ENCODE measurements at regions not wholly inside any gene's neighbourhood (a gene's known extent, or its start where the extent isn't known, plus 50 kb on each side); places are given as distances from the start of the nearest gene placed in this dataset.
A peak's percentile ranks its signal among the peaks of the same experiment; 100 is the strongest.
"Not testable (repeated sequence)": the region's sequence is repeated elsewhere in the genome, so short reads cannot be mapped to it uniquely, and the experiment has no call there.

- no peak for ATAC-seq
- intact Hi-C loops (cut with micrococcal nuclease), result no loop called here
- DNase-seq, result no peak
Measured at GRCh38 chr6:111925296-111925695, 52.0 kb upstream of the FYN start.

DNA sequence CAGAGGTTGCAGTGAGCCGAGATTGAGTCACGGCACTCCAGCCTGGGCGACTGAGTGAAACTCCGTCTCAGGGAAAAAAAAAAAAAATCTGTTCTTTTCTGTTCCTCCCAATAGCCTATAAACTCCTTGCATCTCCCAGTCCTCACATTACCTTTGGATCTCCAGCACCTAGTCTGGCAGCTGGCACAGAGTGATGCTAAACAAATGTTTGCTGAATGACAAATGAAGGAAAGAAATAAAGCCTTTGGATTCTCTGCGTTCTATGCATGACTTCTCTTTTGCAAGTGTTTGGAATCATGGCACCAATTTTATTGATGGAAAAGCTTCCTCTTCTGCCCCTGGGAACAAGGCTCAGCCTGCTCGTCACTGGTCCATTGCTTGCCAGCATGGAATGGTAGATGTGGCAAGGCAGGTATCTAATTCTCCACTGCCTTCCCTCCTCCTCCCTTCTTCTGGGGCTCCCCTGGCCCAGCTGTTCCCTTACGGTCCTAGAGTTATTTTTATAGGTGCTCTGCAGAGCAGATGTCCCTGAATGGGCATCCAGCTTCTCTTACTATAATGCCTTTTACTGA lies 53.6 kb upstream of the FYN start:
- ATAC-seq (no peak), DNase-seq (no peak)
- intact Hi-C loops (cut with micrococcal nuclease), result no loop called here

DNA sequence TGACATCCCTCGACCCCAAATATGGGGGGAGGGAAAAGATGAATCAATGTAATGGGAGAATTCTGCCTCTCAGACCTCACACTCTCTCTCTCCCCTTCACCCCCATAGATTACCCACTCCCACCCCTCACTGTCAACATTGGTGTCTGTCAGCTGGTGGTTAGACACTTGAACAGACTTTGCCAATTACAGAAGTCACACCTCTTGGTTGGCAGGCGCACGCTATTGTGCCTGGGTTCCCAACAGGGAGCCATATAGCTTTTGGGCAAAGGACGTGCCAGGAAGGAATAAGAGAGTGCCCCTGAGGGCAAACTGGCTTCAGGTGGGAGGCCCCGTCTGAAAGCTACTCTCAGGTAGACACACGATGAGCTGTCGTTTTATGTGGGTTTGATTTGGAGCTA lies 54.1 kb upstream of the FYN start:
- intact Hi-C loops (cut with micrococcal nuclease), result no loop called here
- no peak for ATAC-seq
- no peak for DNase-seq

- ATAC-seq, result no peak
- no peak for DNase-seq
- intact Hi-C loops (cut with micrococcal nuclease), result no loop called here
Measured at GRCh38 chr6:111928139-111928538, 54.9 kb upstream of the FYN start.

- DNase-seq; intact Hi-C loops (cut with micrococcal nuclease); ATAC-seq: not testable (repeated sequence)
Measured at GRCh38 chr6:111934611-111935010, 61.4 kb upstream of the FYN start.

DNA sequence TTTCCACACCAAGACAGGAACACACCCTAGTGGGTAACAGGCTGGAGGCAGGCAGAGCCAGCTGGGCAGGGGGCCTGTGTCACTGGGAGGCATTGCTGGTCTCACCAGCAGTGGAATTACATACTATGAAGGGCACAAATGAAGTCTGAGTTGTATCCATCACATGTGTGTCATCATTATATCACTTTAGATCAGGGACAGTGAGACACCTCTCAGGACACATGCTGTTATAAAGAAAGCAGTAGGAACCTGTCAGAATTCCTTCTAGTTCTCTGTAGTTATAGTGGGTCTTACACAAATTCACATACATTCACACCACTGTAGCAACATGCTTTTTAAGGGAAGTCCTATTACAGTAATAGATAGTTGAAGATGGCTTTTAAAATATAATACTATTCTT lies 63.5 kb upstream of the FYN start:
- DNase-seq (no peak), ATAC-seq (no peak)
- intact Hi-C loops (cut with micrococcal nuclease), result no loop called here

- ATAC-seq, result no peak
- DNase-seq, result no peak
- intact Hi-C loops (cut with micrococcal nuclease), result no loop called here
Measured at GRCh38 chr6:111938710-111939109, 65.5 kb upstream of the FYN start.

- intact Hi-C loops (cut with micrococcal nuclease), result no loop called here
- ATAC-seq (no peak), DNase-seq (no peak)
Measured at GRCh38 chr6:111939902-111940301, 66.7 kb upstream of the FYN start.

DNA sequence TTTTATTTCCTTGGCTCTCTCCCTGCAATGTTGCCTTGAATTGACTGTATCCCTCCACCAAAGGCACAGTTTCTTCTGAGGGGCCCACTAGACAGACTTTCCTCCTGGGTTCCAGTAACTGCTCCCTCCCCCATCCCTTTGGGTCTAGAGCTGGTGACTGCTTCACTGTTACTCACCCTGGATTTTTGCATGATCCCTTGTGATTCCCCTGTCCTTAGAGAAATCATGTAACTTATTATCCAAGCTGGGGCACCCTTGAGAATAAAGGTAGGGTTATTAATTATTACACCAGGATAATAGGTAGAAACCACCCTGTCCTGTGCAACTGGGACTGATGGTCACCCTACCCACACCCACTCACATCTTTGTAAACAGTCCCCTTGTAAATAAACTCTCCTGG lies 67.5 kb upstream of the FYN start:
- intact Hi-C loops (cut with micrococcal nuclease), result no loop called here
- DNase-seq, result no peak
- ATAC-seq, result no peak

DNA sequence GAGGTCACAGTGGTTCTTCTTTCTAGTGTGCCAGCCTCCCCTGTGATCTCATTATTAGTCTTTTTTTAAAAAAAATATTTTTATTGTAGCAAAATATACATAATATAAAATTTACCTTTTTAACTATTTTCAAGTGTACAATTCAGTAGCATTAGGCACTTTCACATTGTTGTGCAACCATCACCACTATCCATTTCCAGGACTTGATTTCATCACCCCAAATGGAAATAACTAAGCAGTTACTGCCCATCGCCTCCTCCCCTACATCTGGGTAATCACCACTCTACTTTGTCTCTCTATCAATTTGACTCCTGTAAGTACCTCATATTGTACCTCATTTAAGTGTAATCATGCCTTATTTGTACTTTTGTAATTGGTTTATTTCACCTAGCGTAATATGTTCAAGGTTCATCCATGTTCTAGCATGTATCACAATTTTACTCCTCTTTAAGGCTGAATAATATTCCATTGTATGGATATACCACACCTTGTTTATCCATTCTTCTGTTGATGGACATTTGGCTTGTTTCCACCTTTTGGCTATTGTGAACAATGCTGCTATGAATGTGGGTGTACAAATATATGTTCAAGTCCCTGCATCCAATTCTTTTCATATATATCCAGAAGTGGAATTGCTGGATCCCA lies 68.6 kb upstream of the FYN start:
- no peak for DNase-seq
- intact Hi-C loops (cut with micrococcal nuclease), result no loop called here
- no peak for ATAC-seq

DNA sequence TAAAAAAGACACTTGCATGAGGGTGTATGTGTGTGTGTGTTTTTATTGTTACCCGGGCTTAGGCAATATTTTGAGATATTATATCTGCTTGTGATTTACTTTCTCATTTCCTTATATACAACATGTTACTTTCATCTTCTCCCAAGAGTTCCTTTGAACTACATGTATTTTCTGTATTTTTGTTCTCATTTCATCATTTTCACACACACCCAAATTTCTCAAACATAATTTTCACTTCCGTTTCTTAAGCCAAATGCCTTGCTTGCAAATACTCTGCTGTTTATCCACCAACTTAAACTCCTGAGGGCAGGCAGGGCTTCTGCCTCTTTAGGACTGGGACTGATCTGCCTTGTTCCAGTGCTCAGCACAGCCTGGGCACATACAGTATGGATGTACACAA lies 69.3 kb upstream of the FYN start:
- ATAC-seq (no peak), DNase-seq (no peak)
- intact Hi-C loops (cut with micrococcal nuclease), result no loop called here

- intact Hi-C loops (cut with micrococcal nuclease), result no loop called here
- DNase-seq, result no peak
- ATAC-seq, result no peak
Measured at GRCh38 chr6:111943266-111943665, 70.0 kb upstream of the FYN start.

GRCh38 chr6:111943726-111944125 lies 70.5 kb upstream of the FYN start:
- no peak for ATAC-seq
- intact Hi-C loops (cut with micrococcal nuclease), result no loop called here
- DNase-seq, result no peak

- DNase-seq (no peak), ATAC-seq (no peak)
- intact Hi-C loops (cut with micrococcal nuclease), result no loop called here
Measured at GRCh38 chr6:111944541-111944940, 71.3 kb upstream of the FYN start.

DNA sequence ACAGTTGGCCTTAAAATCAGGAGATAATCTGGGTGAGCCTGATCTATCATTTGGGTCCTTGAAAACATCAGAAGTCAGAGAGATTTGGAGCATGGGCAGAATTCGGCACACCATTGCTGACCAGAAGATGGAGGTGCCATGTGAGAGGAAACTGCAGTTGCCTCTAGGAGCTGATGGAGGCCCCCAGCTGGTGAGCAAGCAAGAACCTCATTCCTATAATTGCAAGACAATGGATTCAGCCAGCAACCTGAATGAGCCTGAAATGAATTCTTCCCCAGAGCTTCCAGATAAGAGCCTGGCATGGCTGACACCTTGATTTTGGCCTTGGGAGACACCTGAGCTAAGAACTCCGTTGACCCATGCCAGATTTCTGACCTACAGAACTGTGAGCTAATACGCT lies 76.3 kb upstream of the FYN start:
- no peak for ATAC-seq
- DNase-seq, result no peak
- intact Hi-C loops (cut with micrococcal nuclease), result no loop called here

- intact Hi-C loops (cut with micrococcal nuclease); ATAC-seq; DNase-seq: not testable (repeated sequence)
Measured at GRCh38 chr6:111949984-111950383, 76.7 kb upstream of the FYN start.

- DNase-seq (peak; percentile 40), ATAC-seq (peak; percentile 63)
- intact Hi-C loops (cut with micrococcal nuclease), result no loop called here
Measured at GRCh38 chr6:111950661-111951496, 77.6 kb upstream of the FYN start.

GRCh38 chr6:111951497-111952085 lies 78.3 kb upstream of the FYN start:
- ATAC-seq (no peak), DNase-seq (no peak)
- intact Hi-C loops (cut with micrococcal nuclease), result no loop called here

- DNase-seq (no peak), ATAC-seq (no peak)
- intact Hi-C loops (cut with micrococcal nuclease), result no loop called here
Measured at GRCh38 chr6:111952274-111952673, 79.0 kb upstream of the FYN start.

- ATAC-seq, result peak; percentile 26
- intact Hi-C loops (cut with micrococcal nuclease), result no loop called here
- DNase-seq, result no peak
Measured at GRCh38 chr6:111952821-111953540, 79.7 kb upstream of the FYN start.

Measured in left ventricle myocardium superior (tissue), 1 donor.